Hepatocyte (in vitro differentiated cells): ENCODE measurements at regions not wholly inside any gene's neighbourhood (a gene's known extent, or its start where the extent isn't known, plus 50 kb on each side); places are given as distances from the start of the nearest gene placed in this dataset.

Experiments used
- CTCF ChIP-seq: fragments of 200-600 bp; sonication (generic); IDR thresholded peaks from 2 replicates; pipeline ENCODE4 v1.5.1; 2016; ENCODE audit warnings: antibody characterized with exemption, mild to moderate bottlenecking; ENCODE audit not compliant: poor library complexity
- EZH2 ChIP-seq: fragments of 200-600 bp; sonication (generic); IDR thresholded peaks from 2 replicates; pipeline ENCODE4 v1.6.1; 2016; ENCODE audit warnings: antibody characterized with exemption, mild to moderate bottlenecking, borderline replicate concordance
- EZH2phosphoT487 ChIP-seq: fragments of 200-600 bp; sonication (generic); IDR thresholded peaks from one replicate; pipeline ENCODE4 v1.6.1; 2018; ENCODE audit warnings: antibody characterized with exemption, mild to moderate bottlenecking, low read depth, moderate library complexity; ENCODE audit not compliant: unreplicated experiment, severe bottlenecking

- TF ChIP-seq EZH2, result no peak
- TF ChIP-seq CTCF, result no peak
- TF ChIP-seq EZH2phosphoT487, result no peak
Measured at GRCh38 chr1:38291336-38291735, 244.7 kb upstream of the POU3F1 start.
